ENCODE measurements at regions not wholly inside any gene's neighbourhood (a gene's known extent, or its start where the extent isn't known, plus 50 kb on each side); places are given as distances from the start of the nearest gene placed in this dataset.

GRCh38 chr21:43318368-43318767 lies 108.6 kb downstream of the SIK1 start (continued):
- TF ChIP-seq ZNF462 (CRISPR knock-in tag; IDR thresholded peaks at IDR 0.05) (no peak), EZH2 (IDR thresholded peaks at IDR 0.05; ENCODE audit: low read depth, unreplicated experiment) (no peak), ZNF114 (CRISPR knock-in tag; IDR thresholded peaks at IDR 0.05) (no peak)

GRCh38 chr21:43317959-43318358 lies 109.0 kb downstream of the SIK1 start:
- Histone ChIP-seq H3K27me3 (ENCODE audit: insufficient read depth) (no peaks in the 10 kb centered on the region), H3K36me3 (ENCODE audit: insufficient read depth) (no peaks in the 10 kb centered on the region), H2AFZ (no peak overlapping the region), H3K4me3 (no peak overlapping the region), H3K79me2 (replicated peaks; ENCODE audit: insufficient read depth) (no peaks in the 10 kb centered on the region), H3K27ac (ENCODE audit: low read depth) (no peak overlapping the region), H3K4me2 (no peak overlapping the region), H3K9me2 (ENCODE audit: insufficient read depth) (no peaks in the 10 kb centered on the region), H4K20me1 (replicated peaks; ENCODE audit: insufficient read depth) (no peaks in the 10 kb centered on the region), H3K4me1 (ENCODE audit: insufficient read depth) (no peaks in the 10 kb centered on the region; the same call in 1 of the 2 replicates), H3F3A (replicated peaks; ENCODE audit: low read depth) (no peaks in the 10 kb centered on the region)
- H3K4me1 Mint-ChIP-seq = peaks cover 13% of the 10 kb centered on the region
- H3K9me3 Mint-ChIP-seq = peaks cover 21% of the 10 kb centered on the region
- H3K4me3 Mint-ChIP-seq = no peak overlapping the region
- no peak for ATAC-seq
- no peak for DNase-seq (ENCODE audit: low spot score)
- no peak for TF ChIP-seq EZH2phosphoT487 (IDR thresholded peaks at IDR 0.05; ENCODE audit: unreplicated experiment)
- TF ChIP-seq CTCF (conservative IDR thresholded peaks at IDR 0.05; ENCODE audit: low read depth in 2 of 2) = peak; percentile 25 to 33; a peak in 3 of 4 replicates
- H3K27me3 Mint-ChIP-seq (ENCODE audit: insufficient read depth, low read depth, poor library complexity) = peaks cover 28% of the 10 kb centered on the region
- H3K36me3 Mint-ChIP-seq (ENCODE audit: low read depth) = peaks cover 16% of the 10 kb centered on the region
- no peak overlapping the region for H3K27ac Mint-ChIP-seq

All from GM23338 (cell line).